Naive thymus-derived CD4-positive, alpha-beta T cell (primary cell): ENCODE measurements at regions not wholly inside any gene's neighbourhood (a gene's known extent, or its start where the extent isn't known, plus 50 kb on each side); places are given as distances from the start of the nearest gene placed in this dataset.
A peak's percentile ranks its signal among the peaks of the same experiment; 100 is the strongest.
"Not testable (repeated sequence)": the region's sequence is repeated elsewhere in the genome, so short reads cannot be mapped to it uniquely, and the experiment has no call there.

Experiments
- ATAC-seq: fragments of 150-1000 bp; cut with Tn5 transposase; 2 replicates; pipeline ENCODE4 v1.10.0; 2021; ENCODE audit warnings: mild to moderate bottlenecking, moderate library complexity
- CTCF ChIA-PET: fragments of 350-600 bp; sonication (Branson Sonifier 250); formaldehyde crosslinking; loops from one replicate; lab custom pipeline; 2021; ENCODE audit warnings: antibody characterized with exemption; lab: Charles Lee
- POLR2A ChIA-PET: fragments of 350-600 bp; sonication (Branson Sonifier 250); formaldehyde crosslinking; loops from one replicate; lab custom pipeline; 2021; ENCODE audit warnings: antibody characterized with exemption, inconsistent platforms; lab: Charles Lee
- DNase-seq, 9 donors: peaks; one replicate each; pipeline versions ENCODE4 v3.0.0 to v3.0.0-alpha.2; 2020 to 2022; ENCODE audit warnings: mixed read lengths in 1 of 9
- H3K27ac ChIP-seq: one replicate; pipeline ENCODE4 v1.7.0; 2013; ENCODE audit warnings: mild to moderate bottlenecking, low read depth, low read length, moderate library complexity
- H3K27me3 ChIP-seq, 2 donors: one replicate each; pipeline ENCODE4 v1.7.0; 2013; ENCODE audit warnings: low read length in 2 of 2, mild to moderate bottlenecking in 2 of 2, moderate library complexity in 2 of 2; ENCODE audit not compliant: control insufficient read depth in 2 of 2, insufficient read depth in 2 of 2
- H3K36me3 ChIP-seq, 3 experiments: 1 replicate in 2 of 3; 2 replicates in 1 of 3; pipeline ENCODE4 v1.7.0; 2013; ENCODE audit warnings: low read length in 3 of 3, mild to moderate bottlenecking in 3 of 3, moderate library complexity in 1 of 3; ENCODE audit not compliant: insufficient read depth in 3 of 3, control insufficient read depth in 2 of 3
- H3K4me1 ChIP-seq, 2 donors: one replicate each; pipeline ENCODE4 v1.7.0; 2013; ENCODE audit warnings: low read length in 2 of 2, mild to moderate bottlenecking in 2 of 2, moderate library complexity in 1 of 2; ENCODE audit not compliant: control insufficient read depth in 2 of 2, insufficient read depth in 2 of 2
- H3K4me3 ChIP-seq: 2 replicates; pipeline ENCODE4 v1.7.0; 2013; ENCODE audit warnings: mild to moderate bottlenecking, low read length
- H3K9me3 ChIP-seq, 3 experiments: 1 replicate in 2 of 3; 2 replicates in 1 of 3; pipeline ENCODE4 v1.7.0; 2013; ENCODE audit warnings: low read length in 3 of 3; ENCODE audit not compliant: control insufficient read depth in 2 of 3
- H3K27ac Mint-ChIP-seq, 9 donors: one replicate each; pipeline ENCODE4 v1.8.0; 2020 to 2022; ENCODE audit warnings: mixed read lengths in 9 of 9, mild to moderate bottlenecking in 8 of 9, moderate library complexity in 5 of 9, inconsistent platforms in 2 of 9
- H3K27me3 Mint-ChIP-seq, 5 donors: one replicate each; pipeline ENCODE4 v1.8.0; 2021 to 2022; ENCODE audit warnings: mixed read lengths in 5 of 5, mild to moderate bottlenecking in 1 of 5
- H3K36me3 Mint-ChIP-seq, 5 donors: one replicate each; pipeline ENCODE4 v1.8.0; 2020 to 2022; ENCODE audit warnings: mixed read lengths in 5 of 5, mild to moderate bottlenecking in 3 of 5, inconsistent platforms in 1 of 5
- H3K4me1 Mint-ChIP-seq, 7 donors: one replicate each; pipeline ENCODE4 v1.8.0; 2020 to 2022; ENCODE audit warnings: mixed read lengths in 7 of 7, mild to moderate bottlenecking in 3 of 7, inconsistent platforms in 1 of 7
- H3K4me3 Mint-ChIP-seq, 10 donors: one replicate each; pipeline ENCODE4 v1.8.0; 2020 to 2022; ENCODE audit warnings: mild to moderate bottlenecking in 10 of 10, mixed read lengths in 10 of 10, moderate library complexity in 6 of 10, inconsistent platforms in 2 of 10
- H3K9me3 Mint-ChIP-seq, 11 donors: one replicate each; pipeline ENCODE4 v1.8.0; 2020 to 2022; ENCODE audit warnings: mixed read lengths in 11 of 11, mild to moderate bottlenecking in 4 of 11, inconsistent platforms in 1 of 11, moderate library complexity in 1 of 11
- intact Hi-C, 2 donors: fragments of 100-400 bp; cut with micrococcal nuclease; formaldehyde crosslinking; loops; one replicate each; pipeline ENCODE4 v1.15.1; 2023

GRCh38 chr6:26756067-26756805, 96.7 kb upstream of the ZNF322 start:
- H3K36me3 Mint-ChIP-seq, H3K27ac ChIP-seq, H3K9me3 ChIP-seq, CTCF ChIA-PET, ATAC-seq, intact Hi-C loops, H3K4me3 ChIP-seq, H3K36me3 ChIP-seq, H3K4me1 ChIP-seq, H3K4me1 Mint-ChIP-seq: not testable (repeated sequence)
- POLR2A ChIA-PET: interaction anchor here (0.6 kb wide), 1 partner anchor 453 kb away, joined by 3 read pairs; no protein-coding TSS in a partner anchor
- Mint-ChIP-seq H3K27ac (peak overlapping the region in 6 of 9 donors; percentile 3 to 88 (median 37)), H3K27me3 (peaks cover 0 to 53% (median 35%) of the 10 kb centered on the region in 5 donors), H3K4me3 (peak overlapping the region in 4 of 10 donors; percentile 25 to 66 (median 36)), H3K9me3 (peaks cover 0 to 35% (median 13%) of the 10 kb centered on the region in 11 donors)
- peaks cover 0 to 10% of the 10 kb centered on the region in 2 donors for H3K27me3 ChIP-seq
- DNase-seq: peak in 1 of 9 donors; percentile 11

- H3K4me1 ChIP-seq, CTCF ChIA-PET, H3K27ac Mint-ChIP-seq, POLR2A ChIA-PET, H3K27me3 ChIP-seq, H3K27ac ChIP-seq, H3K4me3 Mint-ChIP-seq, H3K36me3 ChIP-seq, DNase-seq, H3K4me1 Mint-ChIP-seq, H3K27me3 Mint-ChIP-seq, H3K9me3 ChIP-seq, H3K36me3 Mint-ChIP-seq, H3K4me3 ChIP-seq, ATAC-seq, H3K9me3 Mint-ChIP-seq, intact Hi-C loops: not testable (repeated sequence)
These were observed 106.8 kb upstream of the ZNF322 start for GRCh38 chr6:26766203-26766902.

GRCh38 chr6:26770941-26771666, 111.6 kb upstream of the ZNF322 start:
- POLR2A ChIA-PET, intact Hi-C loops, H3K27ac Mint-ChIP-seq, CTCF ChIA-PET, H3K36me3 ChIP-seq, H3K27ac ChIP-seq, DNase-seq, H3K4me1 ChIP-seq, H3K9me3 ChIP-seq, H3K27me3 ChIP-seq, ATAC-seq, H3K4me3 ChIP-seq, H3K36me3 Mint-ChIP-seq, H3K9me3 Mint-ChIP-seq, H3K27me3 Mint-ChIP-seq, H3K4me1 Mint-ChIP-seq, H3K4me3 Mint-ChIP-seq: not testable (repeated sequence)

DNA sequence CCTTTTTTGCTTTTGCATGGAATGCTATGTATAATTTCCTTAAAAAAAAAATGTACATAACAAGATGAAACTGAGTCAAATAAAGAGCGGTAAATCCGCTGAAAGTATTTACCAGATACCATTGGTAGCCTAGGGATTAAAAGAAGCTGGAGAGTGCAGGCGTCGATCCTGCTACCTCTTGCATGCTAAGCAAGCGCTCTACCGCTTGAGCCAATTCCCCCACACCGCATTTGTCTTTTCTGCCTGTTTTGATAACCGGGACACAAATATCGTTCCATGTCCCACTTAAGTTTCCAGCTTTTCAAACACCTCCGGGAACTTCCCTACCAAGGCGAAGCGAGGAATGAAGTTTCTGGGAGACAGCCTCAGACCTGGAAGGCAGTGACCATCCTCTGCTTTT, 113.9 kb upstream of the ZNF322 start:
- H3K27ac ChIP-seq, intact Hi-C loops, DNase-seq, H3K4me3 Mint-ChIP-seq, H3K27me3 ChIP-seq, H3K36me3 ChIP-seq, H3K27ac Mint-ChIP-seq, H3K4me3 ChIP-seq, H3K4me1 Mint-ChIP-seq, H3K9me3 Mint-ChIP-seq, H3K27me3 Mint-ChIP-seq, H3K4me1 ChIP-seq, POLR2A ChIA-PET, CTCF ChIA-PET, ATAC-seq, H3K9me3 ChIP-seq, H3K36me3 Mint-ChIP-seq: not testable (repeated sequence)

DNA sequence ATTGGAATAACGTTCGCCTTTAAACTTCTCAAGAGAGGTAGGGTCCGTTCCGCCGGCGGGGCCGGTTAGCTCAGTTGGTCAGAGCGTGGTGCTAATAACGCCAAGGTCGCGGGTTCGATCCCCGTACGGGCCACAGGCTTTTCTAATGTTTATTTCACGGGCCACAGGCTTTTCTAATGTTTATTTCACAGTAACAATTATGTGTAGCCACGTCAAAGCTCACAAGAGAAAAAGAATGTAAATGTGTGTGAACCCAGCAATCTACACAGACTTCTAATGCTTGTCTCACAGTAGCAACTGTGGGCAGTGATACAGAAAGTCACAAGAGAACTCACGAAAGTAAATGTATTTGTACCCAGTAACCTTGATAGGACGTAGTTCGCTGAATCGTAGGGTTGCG, 121.0 kb upstream of the ZNF322 start:
- POLR2A ChIA-PET, intact Hi-C loops, CTCF ChIA-PET: not testable (repeated sequence)

GRCh38 chr6:26795474-26796307, 136.1 kb upstream of the ZNF322 start:
- H3K9me3 ChIP-seq, H3K27ac ChIP-seq, H3K9me3 Mint-ChIP-seq, H3K4me3 Mint-ChIP-seq, ATAC-seq, H3K27ac Mint-ChIP-seq, H3K4me3 ChIP-seq, H3K27me3 Mint-ChIP-seq, intact Hi-C loops, H3K27me3 ChIP-seq, H3K4me1 Mint-ChIP-seq, POLR2A ChIA-PET, H3K4me1 ChIP-seq, H3K36me3 Mint-ChIP-seq, H3K36me3 ChIP-seq, CTCF ChIA-PET, DNase-seq: not testable (repeated sequence)

More for the DNA sequence above, 121.0 kb upstream of the ZNF322 start:
- not testable (repeated sequence) for H3K27ac Mint-ChIP-seq, DNase-seq, H3K27ac ChIP-seq, ATAC-seq, H3K9me3 Mint-ChIP-seq, H3K27me3 Mint-ChIP-seq, H3K36me3 Mint-ChIP-seq, H3K4me3 Mint-ChIP-seq, H3K9me3 ChIP-seq, H3K4me3 ChIP-seq, H3K4me1 ChIP-seq, H3K36me3 ChIP-seq, H3K27me3 ChIP-seq, H3K4me1 Mint-ChIP-seq
